GM11168 (cell line): ENCODE measurements at regions not wholly inside any gene's neighbourhood (a gene's known extent, or its start where the extent isn't known, plus 50 kb on each side); places are given as distances from the start of the nearest gene placed in this dataset.
"Not testable (repeated sequence)": the region's sequence is repeated elsewhere in the genome, so short reads cannot be mapped to it uniquely, and the experiment has no call there.

Experiments
- in situ Hi-C: fragments of 300-500 bp; cut with MboI; formaldehyde crosslinking; loops from one replicate; pipeline ENCODE4 v1.12.0; 2022; ENCODE audit warnings: low sequenced_read_pairs; ENCODE audit not compliant: unreplicated experiment

DNA sequence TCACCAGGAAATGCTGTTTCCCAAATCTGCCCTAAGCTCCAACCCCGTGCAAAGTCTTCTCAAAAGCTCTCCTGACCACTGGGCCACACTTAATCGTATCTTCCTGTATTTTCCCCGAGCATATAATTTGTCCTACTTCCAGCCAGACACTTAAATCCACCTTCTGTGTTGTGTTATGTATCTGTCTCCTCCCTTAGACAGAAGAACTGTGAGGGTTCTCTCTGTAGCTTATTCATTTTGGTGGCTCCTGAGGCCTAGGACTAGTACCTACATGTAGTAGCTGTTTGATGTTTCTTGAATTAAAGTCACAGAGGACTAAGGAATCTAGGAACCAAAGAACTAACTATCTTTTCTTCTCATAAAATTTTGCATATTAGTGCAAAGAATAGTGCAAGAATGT, 292.6 kb downstream of the ALDH8A1 start:
- in situ Hi-C loops = no loop called here

DNA sequence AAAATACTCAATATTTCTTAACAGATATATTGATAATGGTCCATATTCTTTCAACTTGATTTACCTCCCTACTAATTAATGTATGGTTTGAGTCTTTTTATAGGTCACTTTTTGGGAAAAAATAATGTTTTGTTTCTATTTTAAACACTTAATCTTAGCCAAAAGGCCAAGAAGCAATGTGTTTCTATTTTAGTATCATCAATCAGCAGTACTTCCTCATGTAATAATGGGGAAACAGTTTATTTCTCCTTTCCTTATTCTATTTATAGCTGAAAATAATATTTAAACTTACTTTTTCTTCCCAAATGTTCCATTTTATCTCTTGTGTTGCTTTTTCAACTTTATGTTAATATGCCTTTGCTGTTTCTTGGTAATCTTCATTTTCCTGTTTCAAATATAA, 295.1 kb downstream of the ALDH8A1 start:
- in situ Hi-C loops = no loop called here

DNA sequence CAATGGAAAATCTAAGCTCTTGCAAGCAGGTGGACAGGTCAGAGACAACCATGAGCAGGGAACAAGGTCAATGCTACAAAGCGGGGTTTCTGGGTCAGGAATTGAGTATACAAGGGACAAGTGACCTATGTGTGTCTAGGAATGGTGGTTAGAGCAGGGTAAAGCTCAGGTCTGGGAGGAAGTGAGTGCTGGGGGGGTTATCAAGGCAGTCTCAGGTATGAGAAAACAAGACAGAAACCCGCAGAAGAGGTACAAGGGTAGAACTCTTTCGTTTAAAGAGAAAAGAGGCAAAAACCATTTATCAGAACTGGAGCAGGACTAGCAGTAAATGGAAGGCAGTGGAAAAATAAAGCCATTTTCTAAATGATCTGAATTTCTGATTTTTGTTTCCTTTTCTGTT, 298.4 kb downstream of the ALDH8A1 start:
- in situ Hi-C loops = no loop called here

DNA sequence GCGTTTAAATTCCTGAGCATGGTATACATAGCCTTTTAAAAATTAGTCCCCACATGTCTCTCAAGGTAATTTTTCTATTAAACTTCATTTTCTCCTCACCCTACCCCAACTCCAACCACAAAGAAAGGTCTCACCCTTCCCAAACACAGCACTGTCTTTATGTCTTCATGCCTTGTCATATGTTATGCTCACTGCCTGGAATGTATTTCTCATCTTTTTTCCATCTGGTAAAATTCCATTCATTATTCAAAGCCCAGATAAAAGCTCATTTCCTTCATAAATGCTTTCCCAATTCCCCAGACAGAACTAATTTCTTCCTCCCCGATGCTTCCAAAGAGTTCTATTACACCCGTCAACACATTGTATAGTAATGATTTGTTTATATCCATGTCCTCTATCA, 302.0 kb downstream of the ALDH8A1 start:
- in situ Hi-C loops = no loop called here

- in situ Hi-C loops = loop anchor here (5.0 kb wide), 1 partner anchor 471 kb away; no protein-coding TSS in a partner anchor
These were observed 307.1 kb downstream of the ALDH8A1 start for GRCh38 chr6:134642819-134643218.

DNA sequence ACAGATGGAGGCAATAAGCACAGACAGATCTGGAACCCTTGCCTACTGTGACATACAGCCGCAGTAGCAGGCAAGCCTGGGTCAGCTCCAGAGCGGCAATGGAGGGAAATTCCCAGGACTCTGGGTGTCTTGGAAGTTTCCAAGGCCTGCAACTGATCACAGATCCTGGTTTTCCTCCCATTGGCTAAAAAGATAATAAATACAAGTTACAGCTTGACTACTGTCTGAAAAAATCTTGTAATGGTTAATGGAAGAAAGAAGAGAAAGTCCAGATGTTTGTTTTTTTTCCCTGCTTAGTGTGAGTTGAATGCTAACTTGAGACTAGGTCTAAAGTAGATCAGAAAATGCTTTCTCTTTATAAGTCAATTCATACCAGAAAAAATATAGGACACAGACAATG, 307.6 kb downstream of the ALDH8A1 start:
- in situ Hi-C loops = loop anchor here (5.0 kb wide), 1 partner anchor 470 kb away; no protein-coding TSS in a partner anchor

DNA sequence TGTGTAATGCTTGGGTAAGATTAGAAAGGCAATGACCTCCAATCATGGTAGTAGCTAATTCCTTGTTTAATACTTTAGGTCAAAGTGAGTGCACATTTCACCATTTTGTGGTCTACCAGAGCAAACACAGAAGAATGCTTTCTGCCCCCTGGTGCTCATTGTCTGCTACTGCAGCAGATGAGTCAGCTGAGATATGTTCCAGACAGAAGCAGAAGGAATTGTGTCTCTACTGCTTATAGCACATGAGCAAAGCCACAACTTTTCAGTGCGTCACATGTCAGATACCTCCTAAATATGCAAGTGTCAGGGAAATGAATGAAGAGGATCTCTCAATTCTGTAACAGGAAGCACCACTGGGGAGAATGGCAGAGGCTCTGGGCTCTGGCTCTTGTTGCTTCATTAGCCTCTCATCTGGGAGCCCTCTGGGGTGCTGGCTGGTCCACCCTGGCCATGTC, 308.9 kb downstream of the ALDH8A1 start:
- in situ Hi-C loops = loop anchor here (5.0 kb wide), 1 partner anchor 469 kb away; no protein-coding TSS in a partner anchor

GRCh38 chr6:134640229-134640628, 309.7 kb downstream of the ALDH8A1 start:
- in situ Hi-C loops = loop anchor here (5.0 kb wide), 1 partner anchor 468 kb away; no protein-coding TSS in a partner anchor

GRCh38 chr6:134637847-134638437, 312.0 kb downstream of the ALDH8A1 start:
- in situ Hi-C loops = no loop called here

GRCh38 chr6:134637282-134637681, 312.6 kb downstream of the ALDH8A1 start:
- in situ Hi-C loops = no loop called here

DNA sequence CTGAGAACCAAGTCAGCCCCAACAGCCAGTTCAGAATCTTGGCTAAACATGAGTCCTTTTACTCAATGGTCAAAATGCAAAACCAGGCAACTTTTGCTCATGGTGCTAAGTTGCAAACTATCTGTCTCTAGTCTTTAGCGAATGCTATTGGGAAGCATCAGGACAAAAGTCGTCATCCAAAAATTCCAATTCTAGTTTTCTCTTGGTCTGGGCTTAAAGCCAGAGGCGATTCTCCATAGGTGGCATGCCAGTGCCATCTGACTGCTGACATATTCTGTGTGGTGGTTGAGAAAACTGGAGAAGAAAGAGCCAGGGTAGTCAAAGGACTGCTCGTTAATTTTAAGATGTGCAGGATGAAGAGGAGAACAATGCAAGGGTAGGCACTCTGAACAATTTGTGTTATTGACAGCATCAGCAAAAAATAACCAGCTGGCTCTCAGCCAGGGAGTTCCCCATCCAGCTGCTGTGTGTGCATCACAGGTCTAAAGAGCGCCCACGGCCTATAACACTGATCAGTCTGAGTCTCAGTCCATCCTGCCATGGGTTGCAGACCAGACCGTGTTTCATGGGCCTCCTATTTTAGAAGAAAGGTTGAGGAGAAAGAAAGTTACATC, 313.6 kb downstream of the ALDH8A1 start:
- in situ Hi-C loops = no loop called here

GRCh38 chr6:134634966-134635365, 314.9 kb downstream of the ALDH8A1 start:
- in situ Hi-C loops = no loop called here

- in situ Hi-C loops = no loop called here
These were observed 315.4 kb downstream of the ALDH8A1 start for GRCh38 chr6:134634466-134634865.

DNA sequence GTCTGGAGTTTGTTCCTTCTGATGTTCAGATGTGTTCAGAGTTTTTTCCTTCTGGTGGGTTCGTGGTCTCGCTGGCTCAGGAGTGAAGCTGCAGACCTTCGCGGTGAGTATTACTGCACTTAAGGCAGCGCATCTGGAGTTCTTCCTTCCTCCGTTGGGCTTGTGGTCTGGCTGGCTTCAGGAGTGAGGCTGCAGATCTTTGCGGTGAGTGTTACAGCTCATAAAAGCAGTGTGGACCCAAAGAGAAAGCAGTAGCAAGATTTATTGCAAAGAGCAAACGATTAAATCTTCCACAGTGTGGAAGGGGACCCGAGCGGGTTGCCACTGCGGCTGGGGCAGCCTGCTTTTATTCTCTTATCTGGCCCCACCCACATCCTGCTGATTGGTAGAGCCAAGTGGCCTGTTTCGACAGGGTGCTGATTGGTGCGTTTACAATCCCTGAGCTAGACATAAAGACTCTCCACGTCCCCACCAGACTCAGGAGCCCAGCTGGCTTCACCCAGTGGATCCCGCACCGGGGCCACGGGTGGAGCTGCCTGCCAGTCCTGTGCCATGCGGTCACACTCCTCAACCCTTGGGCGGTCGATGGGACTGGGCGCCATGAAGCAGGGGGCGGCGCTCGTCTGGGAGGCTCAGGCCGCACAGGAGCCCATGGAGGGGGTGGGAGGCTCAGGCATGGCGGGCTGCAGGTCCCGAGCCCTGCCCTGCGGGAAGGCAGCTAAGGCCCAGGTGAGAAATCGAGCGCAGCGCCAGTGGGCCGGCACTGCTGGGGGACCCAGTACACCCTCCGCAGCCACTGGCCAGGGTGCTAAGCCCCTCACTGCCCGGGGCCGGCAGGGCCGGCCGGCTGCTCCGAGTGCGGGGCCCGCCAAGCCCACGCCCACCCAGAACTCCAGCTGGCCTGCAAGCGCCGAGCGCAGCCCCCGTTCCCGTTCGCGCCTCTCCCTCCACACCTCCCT, 315.3 kb upstream of the SGK1 start:
- in situ Hi-C loops = not testable (repeated sequence)

- in situ Hi-C loops = no loop called here
These were observed 314.1 kb upstream of the SGK1 start for GRCh38 chr6:134632024-134632423.

GRCh38 chr6:134631398-134631924, 313.5 kb upstream of the SGK1 start:
- in situ Hi-C loops = no loop called here

- in situ Hi-C loops = no loop called here
These were observed 312.7 kb upstream of the SGK1 start for GRCh38 chr6:134630508-134631121.

DNA sequence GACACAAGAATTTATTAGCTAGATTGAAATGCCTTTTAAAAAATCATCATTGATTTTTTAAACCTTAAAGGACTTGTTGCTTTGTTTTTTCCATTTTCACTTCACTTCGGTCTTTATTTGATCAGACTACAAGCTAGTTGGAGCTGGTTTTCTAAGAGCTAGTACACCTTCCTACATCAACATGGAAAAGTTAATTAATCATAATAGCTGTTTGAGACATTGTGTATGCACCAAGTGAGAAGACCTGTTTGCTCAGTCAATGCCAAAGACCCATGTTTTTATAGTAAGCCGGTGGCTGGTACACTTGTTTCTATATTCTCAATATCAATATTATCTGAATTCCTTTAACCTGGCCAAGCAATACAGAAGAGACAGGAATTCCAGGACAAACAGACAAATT, 310.2 kb upstream of the SGK1 start:
- in situ Hi-C loops = no loop called here

DNA sequence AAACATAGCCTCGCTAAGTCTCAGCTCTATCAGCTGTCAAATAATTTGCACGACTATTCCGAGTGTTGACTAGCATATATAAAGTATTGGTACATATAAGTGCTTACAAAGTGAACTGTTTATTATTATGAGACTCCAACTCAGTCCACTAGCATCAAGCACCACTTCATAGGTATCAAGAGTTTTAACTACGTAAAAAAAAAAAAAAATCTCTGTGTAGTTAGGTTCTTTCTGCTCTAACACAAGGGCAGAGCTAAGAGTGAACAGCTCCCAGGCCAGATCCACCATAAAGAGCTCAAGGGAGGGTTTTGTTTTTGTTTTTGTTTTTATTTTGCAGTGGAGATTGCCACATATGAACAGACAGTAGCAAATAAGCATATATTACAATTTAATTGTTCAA, 309.8 kb upstream of the SGK1 start:
- in situ Hi-C loops = no loop called here

GRCh38 chr6:134626589-134626988, 308.7 kb upstream of the SGK1 start:
- in situ Hi-C loops = no loop called here
